Epidermal melanocyte (primary cell): ENCODE measurements at regions not wholly inside any gene's neighbourhood (a gene's known extent, or its start where the extent isn't known, plus 50 kb on each side); places are given as distances from the start of the nearest gene placed in this dataset.
"Not testable (repeated sequence)": the region's sequence is repeated elsewhere in the genome, so short reads cannot be mapped to it uniquely, and the experiment has no call there.

Experiments used
- DNase-seq: peaks from one replicate; pipeline ENCODE4 v3.0.0; 2011; ENCODE audit warnings: low spot score; ENCODE audit not compliant: insufficient read length

DNA sequence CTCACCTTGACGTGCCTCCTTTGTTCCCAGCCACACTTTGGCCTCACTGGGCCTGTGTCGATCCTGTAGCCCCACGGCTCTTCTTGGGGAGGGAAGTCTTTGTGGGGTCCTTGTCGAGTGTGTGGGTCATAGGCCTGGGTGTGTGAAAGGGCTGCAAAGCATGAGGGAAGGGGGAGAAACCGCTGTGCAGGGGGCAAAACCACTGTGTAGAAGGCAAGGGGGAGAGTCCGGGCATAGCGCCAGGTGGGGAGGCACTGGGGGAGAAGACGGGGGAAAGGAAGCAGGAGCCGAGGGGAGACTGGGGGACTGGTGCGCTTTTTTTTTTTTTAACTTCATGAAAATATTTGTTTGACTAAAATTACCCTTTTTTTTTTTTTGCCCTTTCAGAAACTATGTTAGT is 65.1 kb upstream of the RASD2 start:
- no peak for DNase-seq

DNA sequence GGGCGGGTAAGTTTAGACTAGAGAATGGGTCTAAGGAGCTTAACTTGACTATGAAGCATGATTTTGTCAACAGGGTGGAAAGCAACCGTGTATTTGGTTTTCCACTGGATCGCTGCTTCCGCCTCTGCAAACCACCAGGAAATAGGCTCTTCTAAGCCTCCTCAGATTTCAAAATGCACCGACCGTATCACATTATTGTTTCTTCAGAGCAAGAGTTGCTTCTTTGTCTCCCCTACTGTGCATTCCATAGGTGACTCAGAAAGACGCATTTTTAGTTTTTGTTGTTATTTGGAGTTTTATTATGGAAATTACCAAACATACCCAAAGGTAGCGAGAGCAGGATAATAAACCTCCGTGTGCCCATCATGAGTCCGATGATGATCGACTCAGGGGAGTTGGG is 64.3 kb upstream of the RASD2 start:
- DNase-seq: no peak

DNA sequence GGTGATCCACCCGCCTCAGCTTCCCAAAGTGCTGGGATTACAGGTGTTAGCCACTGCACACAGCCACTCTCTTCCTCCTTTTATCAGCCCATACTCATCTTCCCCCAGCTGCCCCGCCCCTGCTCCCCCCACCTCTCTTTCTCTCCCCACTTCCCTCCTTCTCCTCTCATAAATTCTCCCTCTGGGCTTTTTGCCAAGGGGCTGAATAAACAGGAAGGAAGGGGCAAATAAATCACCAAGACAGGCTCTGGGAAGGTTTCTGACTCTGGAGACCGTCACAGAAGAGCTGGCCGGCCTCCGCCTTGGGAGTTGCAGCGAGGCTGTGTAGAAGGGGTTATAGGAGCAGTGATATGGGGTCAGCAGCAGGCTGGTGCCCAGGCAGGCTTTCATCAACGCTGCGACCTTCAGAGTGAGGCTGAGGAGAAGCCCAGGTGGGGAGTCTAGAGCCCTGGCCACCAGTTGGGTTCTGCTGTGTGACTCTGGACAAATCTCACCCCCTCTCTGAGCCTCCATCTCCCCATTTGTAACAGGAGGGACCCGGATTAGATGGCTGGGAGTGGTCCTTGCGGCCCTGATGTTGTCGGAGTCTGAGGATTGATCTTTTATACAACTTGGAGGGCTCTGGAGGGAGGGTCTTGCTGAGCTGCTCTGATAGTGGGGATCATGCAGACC is 62.6 kb upstream of the RASD2 start:
- DNase-seq: peak; percentile 43

DNA sequence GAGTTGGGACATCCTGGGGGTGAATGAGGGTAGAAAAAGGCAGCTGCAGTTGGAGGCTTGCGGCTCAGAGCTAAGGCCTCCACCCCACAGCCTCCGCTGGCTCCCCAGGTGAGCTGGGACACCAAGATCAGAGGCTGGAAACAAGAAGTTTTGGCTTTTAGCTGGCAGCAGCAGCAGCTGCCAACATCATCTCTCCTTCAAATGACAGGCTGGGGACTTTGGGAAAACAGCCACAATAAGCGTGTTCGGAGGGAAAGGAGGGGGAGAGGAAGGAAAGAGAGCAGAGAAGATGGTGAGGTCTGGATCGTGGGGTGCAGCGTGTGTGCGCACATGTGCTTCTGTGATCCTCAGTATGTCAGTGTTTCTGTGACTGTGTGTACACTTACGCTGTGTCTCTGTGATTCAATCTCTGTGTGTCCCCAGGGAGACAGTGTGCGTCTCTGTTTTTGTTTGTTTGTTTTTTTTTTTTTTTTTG is 62.0 kb upstream of the RASD2 start:
- DNase-seq: no peak

DNA sequence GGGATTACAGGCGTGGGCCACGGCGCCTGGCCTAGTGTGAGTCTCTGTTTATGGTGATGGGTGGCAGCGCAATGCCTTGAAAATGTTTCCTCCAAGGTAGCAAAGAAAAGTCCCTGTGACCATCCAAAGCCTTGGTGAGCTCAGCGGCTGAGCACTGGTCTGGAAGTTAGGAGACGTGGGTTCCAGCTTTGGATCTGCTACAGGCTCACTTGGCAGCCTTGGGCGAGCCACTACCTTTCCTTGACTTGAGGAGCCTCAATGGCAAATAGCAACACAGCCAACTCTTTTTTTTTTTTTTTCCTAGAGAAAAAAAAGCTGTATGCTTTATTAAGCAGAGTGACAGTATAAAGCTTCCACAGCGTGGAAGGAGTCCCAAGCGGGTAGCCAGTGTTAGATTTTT is 61.3 kb upstream of the RASD2 start:
- DNase-seq: no peak

DNA sequence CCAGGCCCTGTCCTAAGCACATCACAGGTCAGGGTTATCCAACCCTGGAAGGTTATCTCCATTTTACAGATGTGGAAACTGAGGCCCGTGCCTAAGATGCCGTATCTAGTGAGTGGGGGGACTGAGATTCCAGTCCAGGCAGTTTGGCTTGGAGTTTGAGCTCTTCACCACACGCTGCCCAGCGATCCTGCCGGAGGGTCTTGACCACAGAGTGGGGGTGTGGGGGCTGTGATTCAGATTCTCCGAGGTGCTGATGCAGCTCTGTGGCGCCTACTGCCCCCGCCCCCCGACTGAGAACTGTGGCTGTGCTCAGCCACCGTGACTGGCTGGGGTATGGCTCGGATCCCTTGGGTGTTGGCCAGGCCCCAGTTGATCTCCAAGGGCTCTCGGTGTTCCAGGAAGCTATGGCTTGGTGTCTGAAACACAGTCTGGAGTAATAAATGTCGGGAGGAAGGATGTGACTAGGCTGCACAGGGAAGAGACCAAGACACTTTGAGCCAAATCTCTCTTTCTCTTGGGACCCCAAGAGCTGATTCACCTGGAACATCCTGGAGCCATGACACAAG is 60.6 kb upstream of the RASD2 start:
- DNase-seq: no peak

DNA sequence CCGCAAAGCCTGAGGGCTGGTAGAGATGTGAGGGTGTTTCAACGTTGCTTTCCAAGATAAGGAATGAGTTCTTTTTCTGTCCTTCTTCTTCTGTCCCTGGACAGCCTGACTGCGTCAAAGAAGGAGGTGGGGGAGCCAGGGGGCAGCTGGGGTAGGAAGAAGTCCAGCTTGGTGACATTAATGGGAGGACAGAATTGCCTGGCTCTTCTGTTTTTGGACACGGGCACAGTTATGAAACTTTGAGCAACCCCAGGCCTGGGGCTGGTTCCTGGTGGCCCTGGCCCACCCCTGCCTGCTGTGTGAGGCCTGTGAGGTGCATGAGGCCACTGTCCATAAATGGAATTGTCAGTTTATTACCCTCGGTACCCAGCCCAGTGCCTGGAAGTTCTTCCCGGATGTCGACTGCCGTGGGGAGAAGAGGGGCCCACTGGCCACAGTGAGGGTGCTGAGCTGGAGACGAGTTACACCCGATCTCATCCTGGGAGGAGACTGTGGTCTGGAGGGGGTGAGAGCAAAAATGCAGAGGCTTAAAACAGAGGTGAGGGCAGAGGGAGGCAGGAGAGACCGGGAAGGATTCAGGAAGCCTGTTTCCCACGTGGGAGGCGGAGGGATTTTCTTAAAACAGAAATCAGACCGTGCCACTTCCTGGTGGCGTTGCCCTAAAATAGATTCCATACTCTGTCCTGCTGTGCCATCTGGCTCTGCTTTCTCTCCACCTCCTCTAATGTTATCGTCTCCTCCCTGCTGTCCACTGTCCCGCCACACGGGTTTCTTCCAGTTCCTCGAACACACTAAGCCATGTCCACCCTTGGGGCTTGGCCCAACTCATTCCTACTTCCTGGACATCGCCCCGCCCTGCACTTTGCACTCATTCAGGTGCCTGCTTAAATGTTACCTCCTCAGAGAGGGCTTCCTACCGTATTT is 59.7 kb upstream of the RASD2 start:
- DNase-seq: no peak

DNA sequence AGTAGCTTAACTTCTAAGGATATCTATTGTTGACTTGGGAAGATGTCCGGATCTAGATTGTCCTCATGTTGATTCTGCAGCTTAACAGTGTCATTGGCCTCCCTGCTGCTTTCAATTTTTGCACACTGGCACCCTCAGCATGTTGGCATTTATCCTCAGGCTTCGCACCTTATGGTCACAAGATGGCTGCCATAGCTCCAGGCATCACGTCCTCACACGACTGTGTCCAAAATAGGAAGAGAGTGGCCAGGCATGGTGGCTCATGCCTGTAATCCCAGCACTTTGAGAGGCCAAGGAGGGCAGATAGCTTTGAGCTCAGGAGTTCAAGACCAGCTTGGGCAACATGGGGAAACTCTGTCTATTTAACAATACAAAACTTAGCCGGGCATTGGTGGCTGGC is 58.3 kb upstream of the RASD2 start:
- no peak for DNase-seq

DNA sequence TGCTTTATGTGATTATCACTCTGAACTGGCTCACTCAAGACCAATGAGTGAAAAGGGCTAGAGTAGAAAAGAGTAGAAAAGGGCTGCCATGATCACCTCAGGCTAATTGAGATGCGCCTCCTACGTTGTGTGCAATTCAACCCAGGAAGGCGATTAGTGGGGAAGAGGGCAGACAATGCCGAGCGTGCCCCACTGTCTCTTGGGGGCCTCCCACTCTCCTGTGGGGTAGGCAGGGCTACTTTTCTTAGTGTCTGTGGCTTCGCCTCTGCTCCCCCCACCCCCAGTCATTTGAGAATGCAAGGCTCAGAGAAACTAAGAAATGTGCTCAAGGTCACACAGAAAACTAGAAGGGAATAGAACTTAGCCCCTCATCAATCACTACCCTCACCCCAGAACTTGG is 57.7 kb upstream of the RASD2 start:
- no peak for DNase-seq

DNA sequence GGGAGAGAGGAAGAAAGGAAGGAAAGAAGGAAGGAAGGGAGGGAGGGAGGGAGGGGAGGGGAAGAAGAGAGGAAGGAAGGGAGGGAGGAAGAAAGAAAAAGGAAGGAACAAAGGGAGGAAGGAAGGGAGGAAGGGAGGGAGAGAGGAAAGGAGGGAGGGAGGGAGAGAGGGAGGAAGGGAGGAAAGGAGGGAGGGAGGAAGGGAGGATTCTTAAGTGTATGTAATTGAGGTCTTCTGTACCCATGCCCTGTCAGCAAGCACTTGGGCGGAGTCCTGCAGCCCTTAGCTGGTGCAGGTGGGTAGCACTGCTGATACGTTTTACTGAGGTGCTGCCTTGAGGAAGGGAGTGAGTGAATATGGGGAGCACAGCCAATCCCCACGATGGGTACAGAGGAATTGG is 56.9 kb upstream of the RASD2 start:
- no peak for DNase-seq

DNA sequence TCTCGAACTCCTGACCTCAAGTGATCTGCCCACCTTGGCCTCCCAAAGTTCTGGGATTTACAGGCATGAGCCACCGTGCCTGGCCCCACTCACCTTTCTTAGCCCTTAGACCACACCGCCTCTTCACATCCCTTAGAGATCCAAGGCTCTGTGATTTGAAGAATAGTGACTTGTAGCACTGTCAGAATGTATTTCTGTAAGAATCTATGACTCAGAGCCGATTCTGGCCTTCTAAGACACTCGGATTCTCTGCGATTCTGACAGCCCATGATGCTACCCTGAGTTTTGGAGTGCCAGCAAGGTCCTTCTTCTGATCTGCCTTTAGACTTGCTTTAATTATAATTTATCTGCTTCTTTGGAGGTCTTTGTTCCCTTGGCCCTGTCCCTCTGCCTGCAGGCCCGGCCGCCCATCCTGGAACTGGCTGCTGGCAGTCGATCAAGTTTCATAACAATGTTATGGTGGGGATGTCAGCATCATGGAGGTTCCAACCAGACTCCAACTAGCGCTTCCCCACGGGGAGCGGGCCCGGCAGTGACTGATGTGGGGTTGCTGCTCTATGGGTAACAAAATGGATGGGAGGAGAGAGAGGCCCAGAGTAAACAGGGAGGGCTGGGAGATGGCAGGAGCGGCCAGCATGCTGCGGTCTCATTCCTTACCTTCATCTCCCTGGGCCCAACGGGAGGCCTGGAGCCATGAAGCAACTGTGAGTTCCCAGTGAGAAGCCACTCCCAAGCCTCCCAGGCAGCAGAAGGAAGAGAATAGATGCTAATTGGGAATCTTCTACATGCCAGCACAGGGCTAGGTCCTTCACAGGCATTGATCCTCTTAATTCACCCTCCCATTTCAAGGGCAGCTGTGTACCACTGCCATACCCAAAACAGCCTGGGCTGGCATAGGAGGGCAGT is 55.7 kb upstream of the RASD2 start:
- no peak for DNase-seq

DNA sequence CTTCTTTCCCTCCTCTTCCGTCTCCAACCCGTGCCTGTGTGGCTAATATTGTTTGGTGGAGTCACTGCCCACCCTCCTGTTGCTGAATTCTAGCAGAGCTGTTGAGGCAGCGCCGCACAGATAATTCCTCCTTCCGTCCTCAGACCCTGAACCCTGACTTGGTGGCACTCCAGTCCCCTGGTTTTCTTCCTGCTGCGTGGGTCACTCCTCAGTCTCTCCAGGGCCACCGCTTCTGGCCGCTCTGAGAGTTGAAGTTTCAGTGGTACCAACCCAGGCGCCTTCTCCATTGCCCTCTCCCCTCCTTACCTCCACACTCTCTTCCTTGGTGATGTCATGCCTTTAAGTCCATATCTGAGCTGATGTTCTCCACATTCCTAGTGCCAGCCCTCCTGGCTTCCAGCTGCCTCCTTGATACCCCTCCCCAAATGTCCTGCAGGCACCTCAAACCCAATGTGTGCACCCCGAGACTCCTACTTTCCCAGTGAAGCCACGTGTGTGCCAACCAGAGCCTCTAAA is 54.5 kb upstream of the RASD2 start:
- no peak for DNase-seq

DNA sequence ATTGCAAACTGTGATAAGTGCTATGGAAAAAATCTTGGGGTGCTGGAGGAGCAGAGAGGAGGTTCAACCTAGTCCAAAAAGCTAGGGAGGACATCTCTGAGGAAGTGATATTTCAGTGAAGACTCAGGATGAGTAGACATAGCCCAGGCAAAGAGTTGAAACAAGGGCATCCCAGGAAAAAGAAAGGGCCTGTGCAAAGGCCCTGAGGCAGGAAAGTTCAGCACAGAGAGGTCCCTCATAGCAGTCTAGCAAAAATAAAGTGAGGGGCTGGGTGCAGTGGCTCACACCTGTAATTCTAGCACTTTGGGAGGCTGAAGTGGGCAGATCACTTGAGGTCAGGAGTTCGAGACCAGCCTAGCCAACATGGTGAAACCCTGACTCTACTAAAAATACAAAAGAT is 53.0 kb upstream of the RASD2 start:
- not testable (repeated sequence) for DNase-seq

DNA sequence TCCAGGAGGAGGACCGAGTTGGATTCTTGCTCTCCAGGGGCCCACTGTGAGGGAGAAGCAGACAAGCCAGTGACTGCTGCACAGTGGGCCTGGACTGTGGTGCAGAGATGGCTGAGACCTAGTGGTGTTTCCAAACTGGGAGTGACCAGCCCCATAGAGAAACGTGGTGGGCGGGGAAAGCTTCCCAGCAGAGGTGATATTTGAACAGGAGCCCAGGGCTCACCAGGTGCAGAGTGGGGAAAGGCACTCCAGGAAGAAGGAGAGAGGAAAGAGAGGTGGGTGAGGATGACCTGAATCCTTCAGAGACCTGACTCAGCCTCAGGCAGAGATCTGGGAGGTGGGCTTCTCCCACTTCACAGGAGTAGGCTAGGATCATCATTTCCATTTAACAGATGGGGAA is 52.1 kb upstream of the RASD2 start:
- no peak for DNase-seq

DNA sequence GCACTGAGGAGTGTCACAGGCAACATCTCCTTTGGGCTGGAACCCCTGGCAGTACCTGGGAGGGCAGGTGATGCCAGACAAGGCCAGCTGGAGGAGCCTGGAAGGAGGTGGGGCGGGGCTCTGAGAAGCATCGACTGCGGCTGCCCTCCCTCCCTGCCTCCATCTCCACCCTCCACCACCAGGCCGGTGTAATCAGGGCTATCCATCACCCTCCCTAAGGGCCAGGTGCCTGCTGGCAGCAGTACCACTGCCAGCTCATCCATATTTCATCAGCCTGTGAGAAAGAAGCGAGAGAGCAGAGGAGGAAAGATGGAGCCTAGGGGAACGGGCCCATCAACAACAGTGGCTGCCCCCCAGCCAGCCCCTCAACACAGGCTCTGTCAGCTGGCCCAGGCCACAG is 51.4 kb upstream of the RASD2 start:
- no peak for DNase-seq
